Naive B cell (primary cell): ENCODE measurements at regions not wholly inside any gene's neighbourhood (a gene's known extent, or its start where the extent isn't known, plus 50 kb on each side); places are given as distances from the start of the nearest gene placed in this dataset.
"Not testable (repeated sequence)": the region's sequence is repeated elsewhere in the genome, so short reads cannot be mapped to it uniquely, and the experiment has no call there.

Source experiments
- ATAC-seq, 2 donors: fragments of 150-1000 bp; cut with Tn5 transposase; 2 replicates each; pipeline ENCODE4 v1.10.0; 2021; ENCODE audit warnings: low read depth in 2 of 2, mild to moderate bottlenecking in 2 of 2, moderate library complexity in 2 of 2
- DNase-seq: peaks from one replicate; pipeline ENCODE4 v3.0.0; 2022
- H3K27ac Mint-ChIP-seq, 6 donors: one replicate each; pipeline ENCODE4 v1.8.0; 2020 to 2022; ENCODE audit warnings: mild to moderate bottlenecking in 6 of 6, mixed read lengths in 6 of 6, moderate library complexity in 5 of 6, inconsistent platforms in 2 of 6
- H3K27me3 Mint-ChIP-seq, 3 donors: one replicate each; pipeline ENCODE4 v1.8.0; 2021 to 2022; ENCODE audit warnings: mixed read lengths in 3 of 3, mild to moderate bottlenecking in 1 of 3
- H3K36me3 Mint-ChIP-seq, 2 donors: one replicate each; pipeline ENCODE4 v1.8.0; 2020 to 2022; ENCODE audit warnings: mixed read lengths in 2 of 2, inconsistent platforms in 1 of 2, mild to moderate bottlenecking in 1 of 2
- H3K4me1 Mint-ChIP-seq, 3 donors: one replicate each; pipeline ENCODE4 v1.8.0; 2020 to 2022; ENCODE audit warnings: mixed read lengths in 3 of 3, inconsistent platforms in 1 of 3, mild to moderate bottlenecking in 1 of 3, moderate library complexity in 1 of 3
- H3K4me3 Mint-ChIP-seq, 8 donors: one replicate each; pipeline ENCODE4 v1.8.0; 2020 to 2022; ENCODE audit warnings: mild to moderate bottlenecking in 8 of 8, mixed read lengths in 8 of 8, moderate library complexity in 8 of 8, inconsistent platforms in 2 of 8
- H3K9me3 Mint-ChIP-seq, 7 donors: one replicate each; pipeline ENCODE4 v1.8.0; 2020 to 2022; ENCODE audit warnings: mixed read lengths in 7 of 7, mild to moderate bottlenecking in 5 of 7, inconsistent platforms in 2 of 7, moderate library complexity in 1 of 7

DNA sequence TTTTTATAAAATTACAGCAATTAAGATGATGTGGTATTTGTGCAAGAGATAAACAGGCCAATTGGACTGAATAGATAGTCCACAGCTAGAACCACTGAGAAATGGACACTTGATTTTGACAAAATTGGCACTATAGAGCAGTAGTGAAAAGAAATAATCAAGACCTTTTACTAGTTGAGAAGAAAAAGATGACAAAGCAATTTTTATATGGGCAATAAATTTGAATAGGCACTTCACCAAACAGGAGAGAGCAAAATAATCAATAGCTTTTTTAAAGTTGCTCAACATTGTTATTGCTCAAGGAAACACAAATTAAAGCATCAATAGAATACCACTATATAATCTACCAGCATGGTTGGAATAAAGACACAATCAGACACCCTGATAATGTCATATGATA, 193.5 kb upstream of the FTMT start:
- ATAC-seq (no peak), DNase-seq (no peak)
- no peak overlapping the region for H3K27ac Mint-ChIP-seq
- H3K9me3 Mint-ChIP-seq: peaks cover 0 to 6% (median 3%) of the 10 kb centered on the region in 7 donors
- H3K4me3 Mint-ChIP-seq: no peak overlapping the region
- H3K4me1 Mint-ChIP-seq: no peaks in the 10 kb centered on the region
- H3K36me3 Mint-ChIP-seq: no peaks in the 10 kb centered on the region
- no peaks in the 10 kb centered on the region for H3K27me3 Mint-ChIP-seq

DNA sequence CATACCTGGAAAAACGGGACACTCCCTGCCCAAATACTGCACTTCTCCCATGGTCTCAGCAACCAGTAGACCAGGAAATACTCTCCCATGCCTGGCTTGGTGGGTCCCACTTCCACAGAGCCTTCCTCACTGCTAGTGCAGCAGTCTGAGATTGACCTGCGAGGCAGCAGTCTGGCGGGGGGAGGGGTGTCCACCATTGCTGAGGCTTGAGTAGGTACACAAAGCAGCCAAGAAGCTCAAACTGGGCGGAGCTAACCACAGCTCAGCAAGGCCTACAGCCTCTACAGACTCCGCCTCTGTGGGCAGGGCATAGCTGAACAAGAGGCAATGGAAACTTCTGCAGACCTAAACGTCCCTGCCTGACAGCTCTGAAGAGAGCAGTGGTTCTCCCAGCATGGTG, 191.5 kb upstream of the FTMT start:
- H3K4me3 Mint-ChIP-seq: no peak overlapping the region
- no peaks in the 10 kb centered on the region for H3K27me3 Mint-ChIP-seq
- no peaks in the 10 kb centered on the region for H3K4me1 Mint-ChIP-seq
- no peak for ATAC-seq
- H3K36me3 Mint-ChIP-seq: no peaks in the 10 kb centered on the region
- peaks cover 5 to 11% (median 7%) of the 10 kb centered on the region in 7 donors for H3K9me3 Mint-ChIP-seq
- no peak for DNase-seq
- H3K27ac Mint-ChIP-seq: no peak overlapping the region

DNA sequence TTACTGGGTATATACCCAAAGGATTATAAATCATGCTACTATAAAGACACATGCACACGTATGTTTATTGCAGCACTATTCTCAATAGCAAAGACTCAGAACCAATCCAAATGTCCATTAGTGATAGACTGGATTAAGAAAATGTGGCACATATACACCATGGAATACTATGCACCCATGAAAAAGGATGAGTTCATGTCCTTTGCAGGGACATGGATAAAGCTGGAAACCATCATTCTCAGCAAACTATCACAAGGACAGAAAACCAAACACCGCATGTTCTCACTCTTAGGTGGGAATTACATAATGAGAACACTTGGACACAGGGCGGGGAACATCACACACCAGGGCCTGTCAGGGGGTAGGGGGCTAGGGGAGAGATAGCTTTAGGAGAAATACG, 186.1 kb upstream of the FTMT start:
- H3K9me3 Mint-ChIP-seq: peaks cover 7 to 23% (median 11%) of the 10 kb centered on the region in 7 donors
- ATAC-seq, H3K4me3 Mint-ChIP-seq, H3K36me3 Mint-ChIP-seq, H3K27me3 Mint-ChIP-seq, DNase-seq, H3K27ac Mint-ChIP-seq, H3K4me1 Mint-ChIP-seq: not testable (repeated sequence)

DNA sequence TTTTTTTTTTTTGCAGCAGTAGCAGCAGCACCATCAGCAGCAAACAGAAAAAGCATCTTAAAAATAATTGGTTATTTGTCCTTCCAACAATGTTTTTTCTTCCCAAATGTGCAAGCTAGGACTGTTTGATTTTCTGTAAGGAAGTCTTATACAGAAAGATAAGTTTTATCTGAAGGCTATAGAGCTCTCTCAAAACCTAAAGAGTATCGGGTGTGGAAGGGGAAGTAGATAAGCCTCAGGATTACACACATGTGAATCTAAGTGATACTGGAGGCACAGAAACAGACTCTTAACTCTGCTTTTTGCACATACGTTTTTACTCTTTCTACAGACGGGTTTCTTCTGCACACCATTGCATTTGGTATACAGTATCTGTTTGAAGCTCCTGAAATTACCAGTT, 184.4 kb upstream of the FTMT start:
- no peak for DNase-seq

DNA sequence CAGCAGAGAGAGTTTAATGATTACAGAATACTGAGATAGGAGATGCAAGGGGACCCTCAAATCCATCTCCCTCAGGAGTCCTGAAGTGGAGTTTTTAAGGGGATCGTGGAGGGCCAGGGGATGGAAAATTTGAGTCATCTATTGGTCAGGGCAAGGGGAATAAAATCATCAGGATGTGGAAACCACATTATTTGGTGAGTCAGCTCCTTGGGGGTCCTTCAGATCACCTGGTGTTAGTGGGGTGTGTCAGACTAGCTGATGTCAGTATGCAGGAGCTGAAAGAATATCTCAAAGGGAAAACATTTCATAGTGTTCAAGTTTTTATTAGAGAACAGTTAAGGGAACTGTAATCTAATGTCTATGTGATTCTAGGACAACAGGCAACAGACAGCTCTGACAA, 183.0 kb upstream of the FTMT start:
- Mint-ChIP-seq H3K36me3 (no peaks in the 10 kb centered on the region), H3K9me3 (peaks cover 3 to 20% (median 11%) of the 10 kb centered on the region in 7 donors), H3K4me1 (no peaks in the 10 kb centered on the region), H3K27me3 (no peaks in the 10 kb centered on the region), H3K27ac (no peak overlapping the region), H3K4me3 (no peak overlapping the region)
- DNase-seq: no peak
- no peak for ATAC-seq

More for the DNA sequence above, 184.4 kb upstream of the FTMT start:
- no peaks in the 10 kb centered on the region for H3K27me3 Mint-ChIP-seq
- peaks cover 3 to 23% (median 11%) of the 10 kb centered on the region in 7 donors for H3K9me3 Mint-ChIP-seq
- no peak overlapping the region for H3K27ac Mint-ChIP-seq
- H3K4me3 Mint-ChIP-seq: no peak overlapping the region
- ATAC-seq: no peak
- no peaks in the 10 kb centered on the region for H3K4me1 Mint-ChIP-seq
- H3K36me3 Mint-ChIP-seq: no peaks in the 10 kb centered on the region

DNA sequence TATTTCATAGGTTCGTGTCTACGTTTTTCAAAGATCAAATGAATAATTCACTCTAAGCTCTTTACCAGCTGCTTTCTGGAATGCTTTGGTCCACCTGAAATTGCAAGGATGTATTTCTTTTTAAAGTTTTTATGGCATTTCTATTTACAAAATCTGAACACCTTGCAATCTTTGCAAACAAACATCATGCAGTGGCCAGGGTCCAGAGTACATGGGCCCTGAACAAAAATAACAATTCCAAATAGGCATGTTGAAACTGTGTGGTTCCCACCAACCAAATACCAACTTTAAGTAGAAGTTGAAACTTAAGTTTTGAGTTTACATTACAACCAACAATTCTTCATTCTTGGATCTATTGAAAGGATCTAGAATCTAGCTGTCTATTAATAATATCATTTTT, 180.1 kb upstream of the FTMT start:
- Mint-ChIP-seq H3K9me3 (peaks cover 0 to 13% (median 3%) of the 10 kb centered on the region in 7 donors), H3K36me3 (no peaks in the 10 kb centered on the region), H3K27me3 (no peaks in the 10 kb centered on the region), H3K4me3 (no peak overlapping the region), H3K27ac (peak overlapping the region in 1 of 6 donors; percentile 2), H3K4me1 (no peaks in the 10 kb centered on the region)
- no peak for ATAC-seq
- DNase-seq: no peak

DNA sequence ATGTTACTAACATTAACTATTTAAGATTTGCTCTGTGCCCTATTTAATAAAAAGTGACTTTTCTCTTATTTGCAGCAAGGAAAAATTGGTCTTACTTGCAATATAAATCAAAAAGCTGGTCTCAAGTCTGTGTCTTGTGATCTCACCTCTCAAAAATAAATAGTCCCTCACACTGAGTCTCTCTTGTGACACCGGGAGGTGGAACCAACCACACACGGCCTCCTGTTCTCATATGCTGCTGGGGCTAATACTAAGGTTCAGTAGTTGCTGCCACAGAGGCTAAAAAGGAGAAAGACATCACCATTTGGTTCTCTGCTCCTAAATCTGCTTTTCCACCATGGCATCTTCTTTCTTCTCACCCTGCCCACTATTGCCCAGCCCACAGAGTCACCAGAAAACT, 175.8 kb upstream of the FTMT start:
- Mint-ChIP-seq H3K36me3 (no peaks in the 10 kb centered on the region), H3K9me3 (peaks cover 0 to 15% (median 3%) of the 10 kb centered on the region in 7 donors)

DNA sequence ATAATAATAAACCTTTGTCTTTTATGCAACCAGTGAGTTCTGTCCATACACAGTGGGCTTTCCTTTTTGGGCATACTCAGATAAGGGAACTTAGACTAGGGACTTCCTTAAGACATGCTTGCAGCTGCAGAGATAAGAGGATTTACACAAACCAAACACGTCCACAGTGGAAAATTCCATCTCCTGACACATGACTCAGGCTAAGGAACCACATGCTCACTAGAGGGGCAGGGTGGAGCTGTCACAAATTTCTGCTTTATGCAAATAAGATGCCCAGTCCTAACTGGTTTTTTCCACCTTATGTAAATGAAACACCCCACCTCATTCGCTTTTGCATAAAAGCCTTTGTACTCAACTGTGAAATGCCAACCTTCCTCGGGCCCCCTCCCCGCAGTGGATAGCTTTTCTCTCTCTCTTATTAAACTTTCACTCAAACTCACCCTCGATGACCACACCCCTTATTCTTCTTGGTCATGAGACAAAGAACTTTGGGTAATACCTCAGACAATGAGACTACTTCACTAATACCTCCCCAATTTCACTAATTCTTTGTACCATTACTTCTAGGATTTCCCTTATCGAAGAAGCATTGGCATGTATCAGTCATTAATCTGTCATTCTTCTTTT, 170.3 kb upstream of the FTMT start:
- Mint-ChIP-seq H3K27me3 (no peaks in the 10 kb centered on the region), H3K27ac (no peak overlapping the region), H3K4me1 (no peaks in the 10 kb centered on the region), H3K9me3 (peaks cover 2 to 18% (median 6%) of the 10 kb centered on the region in 7 donors), H3K36me3 (no peaks in the 10 kb centered on the region), H3K4me3 (no peak overlapping the region)
- ATAC-seq (no peak), DNase-seq (no peak)

More for the DNA sequence above, 175.8 kb upstream of the FTMT start:
- Mint-ChIP-seq H3K4me3 (no peak overlapping the region), H3K27me3 (no peaks in the 10 kb centered on the region), H3K4me1 (no peaks in the 10 kb centered on the region), H3K27ac (no peak overlapping the region)
- ATAC-seq: no peak
- no peak for DNase-seq

DNA sequence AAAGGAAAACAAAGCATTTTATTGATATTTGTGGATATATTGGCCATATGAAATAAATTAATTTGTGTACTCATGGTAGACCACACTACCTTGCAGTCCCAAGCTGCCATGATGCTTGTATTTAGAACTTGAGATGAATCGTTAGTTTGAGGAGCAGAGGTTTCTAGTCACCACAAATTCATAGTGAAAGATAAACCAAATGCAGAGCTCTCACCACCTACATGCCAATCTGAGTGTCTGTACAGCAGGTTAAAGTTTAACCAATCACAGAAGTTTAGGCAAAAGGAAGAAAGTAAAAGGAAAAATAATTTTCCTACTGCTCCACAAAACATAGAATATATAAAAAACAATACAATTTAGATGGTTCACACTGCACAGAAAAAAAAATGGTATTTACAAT, 163.6 kb upstream of the FTMT start:
- no peak for ATAC-seq
- H3K4me3 Mint-ChIP-seq: no peak overlapping the region
- H3K9me3 Mint-ChIP-seq: peaks cover 0 to 7% (median under 1%) of the 10 kb centered on the region in 7 donors
- no peaks in the 10 kb centered on the region for H3K36me3 Mint-ChIP-seq
- no peaks in the 10 kb centered on the region for H3K4me1 Mint-ChIP-seq
- no peaks in the 10 kb centered on the region for H3K27me3 Mint-ChIP-seq
- no peak overlapping the region for H3K27ac Mint-ChIP-seq
- DNase-seq: no peak

DNA sequence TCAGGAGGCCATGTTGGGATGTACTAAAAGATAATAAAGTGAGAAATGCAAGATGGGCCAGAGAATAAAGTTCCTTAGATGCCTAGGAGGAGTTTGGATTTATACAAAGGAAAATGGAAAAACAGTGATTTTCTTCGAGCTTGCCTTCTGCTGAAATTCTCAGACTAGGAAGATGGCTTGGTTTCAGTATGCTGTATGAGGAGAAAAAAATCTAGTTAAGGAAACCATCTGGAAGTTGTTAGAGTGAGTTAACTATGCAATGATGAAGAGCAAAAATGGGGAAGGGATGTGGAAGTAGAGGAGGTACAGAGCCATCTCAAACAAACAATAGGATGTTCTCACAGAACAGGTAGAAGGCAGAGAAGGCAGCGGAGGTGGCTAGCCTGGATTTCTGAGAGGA, 162.9 kb upstream of the FTMT start:
- H3K4me3 Mint-ChIP-seq: no peak overlapping the region
- no peak for ATAC-seq
- peaks cover 0 to 7% (median 0%) of the 10 kb centered on the region in 7 donors for H3K9me3 Mint-ChIP-seq
- no peaks in the 10 kb centered on the region for H3K4me1 Mint-ChIP-seq
- H3K27me3 Mint-ChIP-seq: no peaks in the 10 kb centered on the region
- peak overlapping the region in 1 of 6 donors; percentile 23 for H3K27ac Mint-ChIP-seq
- no peak for DNase-seq
- H3K36me3 Mint-ChIP-seq: no peaks in the 10 kb centered on the region

DNA sequence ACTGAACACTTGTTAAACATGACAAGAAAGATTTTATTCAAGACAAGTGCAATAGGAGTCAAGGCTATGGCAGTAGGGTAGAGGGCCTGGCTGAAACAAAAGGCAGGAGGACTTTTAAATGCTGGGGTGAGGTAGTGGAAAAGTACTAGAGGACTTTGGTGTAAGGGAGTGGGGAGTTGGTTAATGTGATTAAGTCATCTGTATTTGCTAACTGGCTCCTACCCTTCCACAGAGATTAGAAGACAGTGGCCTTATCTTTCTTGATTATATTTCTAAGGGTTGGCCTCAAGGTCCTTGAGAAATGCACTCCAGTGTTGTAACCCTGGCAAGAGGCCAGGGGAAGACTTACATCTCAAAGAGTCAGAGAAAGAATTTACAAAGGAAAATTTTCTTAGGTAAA, 160.2 kb upstream of the FTMT start:
- ATAC-seq: no peak
- Mint-ChIP-seq H3K27ac (no peak overlapping the region), H3K4me3 (no peak overlapping the region), H3K9me3 (peaks cover 0 to 12% (median 0%) of the 10 kb centered on the region in 7 donors), H3K4me1 (no peaks in the 10 kb centered on the region), H3K27me3 (no peaks in the 10 kb centered on the region), H3K36me3 (no peaks in the 10 kb centered on the region)
- no peak for DNase-seq

DNA sequence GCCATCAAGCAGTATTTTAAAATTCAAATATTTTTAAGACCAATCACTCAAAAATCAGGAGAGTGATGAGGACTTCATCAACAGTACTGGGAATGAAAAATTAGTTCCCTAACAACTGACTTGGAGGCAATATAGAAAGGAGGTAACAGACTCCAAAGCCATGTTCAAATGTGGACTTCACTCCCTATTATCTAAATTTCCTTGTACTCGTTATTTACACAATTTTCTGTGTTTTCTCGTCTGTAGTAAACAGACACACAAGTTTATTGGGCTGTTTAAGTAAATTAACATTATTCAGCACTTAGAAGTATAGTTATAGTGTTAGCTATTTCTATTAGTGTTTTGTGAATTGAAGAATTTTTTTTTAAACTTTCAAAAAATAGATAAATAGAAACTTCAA, 159.5 kb upstream of the FTMT start:
- H3K27ac Mint-ChIP-seq: no peak overlapping the region
- H3K36me3 Mint-ChIP-seq: no peaks in the 10 kb centered on the region
- no peaks in the 10 kb centered on the region for H3K27me3 Mint-ChIP-seq
- ATAC-seq: no peak
- H3K4me1 Mint-ChIP-seq: no peaks in the 10 kb centered on the region
- peaks cover 0 to 12% (median 0%) of the 10 kb centered on the region in 7 donors for H3K9me3 Mint-ChIP-seq
- DNase-seq: no peak
- no peak overlapping the region for H3K4me3 Mint-ChIP-seq

DNA sequence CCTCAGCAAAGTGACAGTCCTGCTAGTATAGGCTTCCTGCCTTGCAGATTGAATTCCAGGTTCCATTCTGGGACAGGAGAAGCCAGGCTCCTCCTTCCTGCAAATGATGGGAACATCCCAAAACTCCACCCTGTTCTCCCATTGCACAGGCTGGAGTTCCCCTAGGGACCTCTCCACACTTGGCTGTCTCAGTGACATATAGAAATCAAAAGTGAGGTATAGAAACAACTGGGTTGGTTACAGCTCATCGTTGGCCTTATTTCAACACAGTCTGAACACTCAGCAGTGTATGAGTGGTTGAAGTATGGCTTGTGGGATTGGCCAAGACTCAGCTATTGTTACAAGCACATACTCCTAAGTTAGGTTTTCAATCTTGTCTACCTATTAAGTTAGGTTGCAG, 157.8 kb upstream of the FTMT start:
- no peaks in the 10 kb centered on the region for H3K4me1 Mint-ChIP-seq
- H3K9me3 Mint-ChIP-seq: peaks cover 0 to 11% (median 0%) of the 10 kb centered on the region in 7 donors
- no peaks in the 10 kb centered on the region for H3K27me3 Mint-ChIP-seq
- no peaks in the 10 kb centered on the region for H3K36me3 Mint-ChIP-seq
- H3K4me3 Mint-ChIP-seq: no peak overlapping the region
- no peak overlapping the region for H3K27ac Mint-ChIP-seq
- DNase-seq: no peak
- no peak for ATAC-seq

DNA sequence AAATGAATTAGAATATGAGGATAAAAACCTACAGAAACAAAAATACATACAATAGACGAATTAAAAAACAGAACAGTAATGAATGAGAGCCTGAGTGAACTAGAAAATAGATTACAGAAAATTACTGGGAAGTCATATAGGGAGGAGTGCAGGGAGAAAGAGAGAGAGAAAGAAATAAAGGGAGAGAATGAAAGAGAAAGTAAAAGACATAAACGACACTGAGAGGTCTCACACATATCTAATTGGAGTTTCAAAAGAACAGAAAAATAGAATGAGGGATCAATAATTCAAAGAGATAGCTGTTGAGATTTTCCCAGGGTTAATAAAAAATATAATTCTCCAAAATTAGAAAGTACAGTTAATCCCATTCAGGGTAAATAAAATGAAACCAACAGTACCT, 156.4 kb upstream of the FTMT start:
- Mint-ChIP-seq H3K36me3 (no peaks in the 10 kb centered on the region), H3K4me1 (no peaks in the 10 kb centered on the region), H3K9me3 (peaks cover 0 to 9% (median 0%) of the 10 kb centered on the region in 7 donors), H3K27me3 (no peaks in the 10 kb centered on the region), H3K4me3 (no peak overlapping the region), H3K27ac (no peak overlapping the region)
- ATAC-seq (no peak), DNase-seq (no peak)

DNA sequence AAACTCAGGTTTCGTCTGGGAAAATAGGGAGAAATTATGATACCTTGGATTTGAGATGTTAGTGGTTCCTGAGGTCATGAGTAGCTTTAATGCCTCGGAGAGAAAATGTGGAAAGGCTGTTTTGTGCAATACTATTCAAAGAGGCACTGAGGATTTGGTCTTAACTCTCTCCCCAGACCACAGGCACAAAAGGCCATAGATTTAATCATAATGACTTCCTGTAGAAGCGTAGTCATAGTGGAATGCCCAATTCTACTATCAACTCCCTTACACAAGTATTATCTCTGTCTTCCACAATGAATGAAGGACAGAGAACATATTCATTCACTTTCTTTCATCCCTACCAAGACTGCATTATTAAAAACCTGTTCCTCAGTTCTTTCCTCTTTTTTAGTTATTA, 153.0 kb upstream of the FTMT start:
- H3K27me3 Mint-ChIP-seq: no peaks in the 10 kb centered on the region
- no peak overlapping the region for H3K27ac Mint-ChIP-seq
- H3K9me3 Mint-ChIP-seq: peaks cover 0 to 4% (median 0%) of the 10 kb centered on the region in 7 donors
- no peak for DNase-seq
- H3K4me1 Mint-ChIP-seq: no peaks in the 10 kb centered on the region
- no peaks in the 10 kb centered on the region for H3K36me3 Mint-ChIP-seq
- no peak for ATAC-seq
- no peak overlapping the region for H3K4me3 Mint-ChIP-seq
